DND-41 (cell line): ENCODE measurements at regions not wholly inside any gene's neighbourhood (a gene's known extent, or its start where the extent isn't known, plus 50 kb on each side); places are given as distances from the start of the nearest gene placed in this dataset.

Experiments
- ATAC-seq: fragments of 200-7000 bp; cut with Tn5 transposase; 3 replicates; pipeline ENCODE4 v1.9.1; 2021; ENCODE audit warnings: low read depth; ENCODE audit not compliant: insufficient read depth
- DNase-seq: peaks from one replicate; pipeline ENCODE4 v3.0.0-alpha.2; 2020
- H2AFZ ChIP-seq: 2 replicates; pipeline ENCODE4 v1.6.0; 2012; ENCODE audit warnings: low read depth, low read length
- H3K27ac ChIP-seq: 2 replicates; pipeline ENCODE4 v1.5.1; 2012; ENCODE audit warnings: low read length, inconsistent platforms
- H3K27me3 ChIP-seq: fragments of 200-600 bp; sonication (generic); 2 replicates; pipeline ENCODE4 v1.6.0; 2012; ENCODE audit warnings: low read length, mild to moderate bottlenecking, inconsistent platforms; ENCODE audit not compliant: insufficient read depth, poor library complexity
- H3K36me3 ChIP-seq: 2 replicates; pipeline ENCODE4 v1.5.1; 2012; ENCODE audit warnings: low read length, inconsistent platforms; ENCODE audit not compliant: insufficient read depth
- H3K4me1 ChIP-seq: 2 replicates; pipeline ENCODE4 v1.5.1; 2012; ENCODE audit warnings: mild to moderate bottlenecking, low read length; ENCODE audit not compliant: insufficient read depth
- H3K4me2 ChIP-seq: 2 replicates; pipeline ENCODE4 v1.6.0; 2012; ENCODE audit warnings: mild to moderate bottlenecking, moderate library complexity, low read length, inconsistent platforms; ENCODE audit not compliant: insufficient read depth
- H3K4me3 ChIP-seq, 2 experiments: fragments of 200-600 bp in 1 of 2; shearing (Covaris generic) in 1 of 2; 2 replicates each; pipeline ENCODE4 v1.5.1; 2012 to 2016; ENCODE audit warnings: inconsistent platforms in 2 of 2, low read length in 2 of 2, mild to moderate bottlenecking in 2 of 2, low read depth in 1 of 2, moderate library complexity in 1 of 2
- H3K79me2 ChIP-seq: 2 replicates; pipeline ENCODE4 v1.6.0; 2012; ENCODE audit warnings: low read length, inconsistent platforms; ENCODE audit not compliant: insufficient read depth
- H3K9ac ChIP-seq: 2 replicates; pipeline ENCODE4 v1.6.0; 2012; ENCODE audit warnings: low read depth, mild to moderate bottlenecking, inconsistent platforms, low read length, moderate library complexity
- H3K9me3 ChIP-seq: 2 replicates; pipeline ENCODE4 v1.5.1; 2012; ENCODE audit warnings: low read length, moderate library complexity, mild to moderate bottlenecking, inconsistent platforms; ENCODE audit not compliant: insufficient read depth, severe bottlenecking
- H4K20me1 ChIP-seq: 2 replicates; pipeline ENCODE4 v1.6.0; 2012; ENCODE audit warnings: low read length; ENCODE audit not compliant: insufficient read depth
- EZH2 ChIP-seq: IDR thresholded peaks from 3 replicates; pipeline ENCODE4 v1.6.1; 2012; ENCODE audit warnings: borderline replicate concordance, low read depth, mild to moderate bottlenecking, moderate library complexity, low read length, inconsistent platforms; ENCODE audit not compliant: severe bottlenecking
- TF ChIP-seq, protein P1 (sequence below): IDR thresholded peaks from 2 replicates; pipeline ENCODE4 v1.5.1; 2012; ENCODE audit warnings: borderline replicate concordance, low read length, moderate library complexity, mild to moderate bottlenecking; ENCODE audit not compliant: poor library complexity, severe bottlenecking; ENCODE audit errors: extremely low read depth

- Histone ChIP-seq H3K27ac (no peak overlapping the region), H3K4me2 (no peak overlapping the region), H3K36me3 (no peaks in the 10 kb centered on the region), H3K9me3 (no peaks in the 10 kb centered on the region), H3K9ac (no peak overlapping the region), H3K4me3 (no peak overlapping the region), H2AFZ (no peak overlapping the region), H4K20me1 (no peaks in the 10 kb centered on the region), H3K4me1 (no peaks in the 10 kb centered on the region), H3K79me2 (no peaks in the 10 kb centered on the region), H3K27me3 (no peaks in the 10 kb centered on the region)
- no peak for ATAC-seq
- no peak for DNase-seq
- TF ChIP-seq EZH2: no peak
- TF ChIP-seq, protein P1, sequence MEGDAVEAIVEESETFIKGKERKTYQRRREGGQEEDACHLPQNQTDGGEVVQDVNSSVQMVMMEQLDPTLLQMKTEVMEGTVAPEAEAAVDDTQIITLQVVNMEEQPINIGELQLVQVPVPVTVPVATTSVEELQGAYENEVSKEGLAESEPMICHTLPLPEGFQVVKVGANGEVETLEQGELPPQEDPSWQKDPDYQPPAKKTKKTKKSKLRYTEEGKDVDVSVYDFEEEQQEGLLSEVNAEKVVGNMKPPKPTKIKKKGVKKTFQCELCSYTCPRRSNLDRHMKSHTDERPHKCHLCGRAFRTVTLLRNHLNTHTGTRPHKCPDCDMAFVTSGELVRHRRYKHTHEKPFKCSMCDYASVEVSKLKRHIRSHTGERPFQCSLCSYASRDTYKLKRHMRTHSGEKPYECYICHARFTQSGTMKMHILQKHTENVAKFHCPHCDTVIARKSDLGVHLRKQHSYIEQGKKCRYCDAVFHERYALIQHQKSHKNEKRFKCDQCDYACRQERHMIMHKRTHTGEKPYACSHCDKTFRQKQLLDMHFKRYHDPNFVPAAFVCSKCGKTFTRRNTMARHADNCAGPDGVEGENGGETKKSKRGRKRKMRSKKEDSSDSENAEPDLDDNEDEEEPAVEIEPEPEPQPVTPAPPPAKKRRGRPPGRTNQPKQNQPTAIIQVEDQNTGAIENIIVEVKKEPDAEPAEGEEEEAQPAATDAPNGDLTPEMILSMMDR: no peak
Measured at GRCh38 chr13:90882551-90882950, 464.9 kb upstream of the MIR17HG start.

DNA sequence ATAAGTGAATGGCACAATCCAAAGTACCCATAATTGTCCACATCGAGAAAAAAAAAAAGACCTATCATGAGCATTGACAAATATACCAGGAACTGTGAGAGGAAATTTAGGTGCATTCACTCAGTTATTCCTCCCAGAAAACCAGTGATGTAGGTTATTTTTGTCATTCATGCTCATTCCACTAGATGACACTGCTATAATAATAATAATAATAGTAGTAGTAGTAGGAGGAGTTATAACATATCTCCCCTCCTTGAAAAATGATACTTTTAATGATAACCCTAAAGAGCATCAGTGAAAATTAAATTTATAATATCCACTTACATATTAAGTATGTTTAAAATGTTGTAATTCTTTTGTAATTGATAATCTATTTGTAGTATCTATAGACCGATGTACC is 463.9 kb upstream of the MIR17HG start:
- H4K20me1 ChIP-seq: no peaks in the 10 kb centered on the region
- no peaks in the 10 kb centered on the region for H3K27me3 ChIP-seq
- no peaks in the 10 kb centered on the region for H3K4me1 ChIP-seq
- no peak for DNase-seq
- ATAC-seq: no peak
- no peak overlapping the region for H2AFZ ChIP-seq
- no peak overlapping the region for H3K4me2 ChIP-seq
- H3K9ac ChIP-seq: no peak overlapping the region
- TF ChIP-seq, protein P1: no peak
- TF ChIP-seq EZH2: no peak
- H3K36me3 ChIP-seq: no peaks in the 10 kb centered on the region
- no peaks in the 10 kb centered on the region for H3K9me3 ChIP-seq
- no peak overlapping the region for H3K4me3 ChIP-seq
- no peak overlapping the region for H3K27ac ChIP-seq
- no peaks in the 10 kb centered on the region for H3K79me2 ChIP-seq

GRCh38 chr13:90884066-90884465 is 463.4 kb upstream of the MIR17HG start:
- Histone ChIP-seq H3K4me1 (no peaks in the 10 kb centered on the region), H3K9ac (no peak overlapping the region), H3K9me3 (no peaks in the 10 kb centered on the region), H3K4me3 (no peak overlapping the region), H2AFZ (no peak overlapping the region), H3K36me3 (no peaks in the 10 kb centered on the region), H3K27ac (no peak overlapping the region), H4K20me1 (no peaks in the 10 kb centered on the region), H3K4me2 (no peak overlapping the region), H3K27me3 (no peaks in the 10 kb centered on the region), H3K79me2 (no peaks in the 10 kb centered on the region)
- TF ChIP-seq EZH2: no peak
- TF ChIP-seq, protein P1: no peak
- DNase-seq: no peak
- no peak for ATAC-seq
